IPS-20b (cell line): ENCODE measurements at regions not wholly inside any gene's neighbourhood (a gene's known extent, or its start where the extent isn't known, plus 50 kb on each side); places are given as distances from the start of the nearest gene placed in this dataset.

ENCODE experiments used
- H3K27ac ChIP-seq: one replicate; pipeline ENCODE4 v1.5.1; 2013; ENCODE audit warnings: low read length
- H3K27me3 ChIP-seq: 2 replicates; pipeline ENCODE4 v1.6.1; 2013; ENCODE audit warnings: mild to moderate bottlenecking, low read length, inconsistent platforms; ENCODE audit not compliant: insufficient read depth
- H3K36me3 ChIP-seq: 2 replicates; pipeline ENCODE4 v1.6.1; 2013; ENCODE audit warnings: low read depth, mild to moderate bottlenecking, inconsistent platforms, low read length, moderate library complexity; ENCODE audit not compliant: insufficient read depth
- H3K4me1 ChIP-seq: 2 replicates; pipeline ENCODE4 v1.6.1; 2013; ENCODE audit warnings: mild to moderate bottlenecking, control low read depth, inconsistent platforms, low read length, moderate library complexity; ENCODE audit not compliant: insufficient read depth
- H3K4me3 ChIP-seq: 2 replicates; pipeline ENCODE4 v1.5.1; 2013; ENCODE audit warnings: mild to moderate bottlenecking, low read length, inconsistent platforms
- H3K9ac ChIP-seq: 2 replicates; pipeline ENCODE4 v1.6.1; 2013; ENCODE audit warnings: low read depth, mild to moderate bottlenecking, inconsistent platforms, low read length, moderate library complexity
- H3K9me3 ChIP-seq: 2 replicates; pipeline ENCODE4 v1.6.1; 2013; ENCODE audit warnings: mild to moderate bottlenecking, low read depth, low read length, inconsistent platforms; ENCODE audit not compliant: insufficient read depth

GRCh38 chr2:13711154-13711553 is 921.4 kb upstream of the LRATD1 start:
- Histone ChIP-seq H3K9ac (no peak overlapping the region), H3K4me3 (no peak overlapping the region), H3K27ac (no peak overlapping the region), H3K9me3 (no peaks in the 10 kb centered on the region), H3K4me1 (no peaks in the 10 kb centered on the region), H3K36me3 (no peaks in the 10 kb centered on the region), H3K27me3 (no peaks in the 10 kb centered on the region)

DNA sequence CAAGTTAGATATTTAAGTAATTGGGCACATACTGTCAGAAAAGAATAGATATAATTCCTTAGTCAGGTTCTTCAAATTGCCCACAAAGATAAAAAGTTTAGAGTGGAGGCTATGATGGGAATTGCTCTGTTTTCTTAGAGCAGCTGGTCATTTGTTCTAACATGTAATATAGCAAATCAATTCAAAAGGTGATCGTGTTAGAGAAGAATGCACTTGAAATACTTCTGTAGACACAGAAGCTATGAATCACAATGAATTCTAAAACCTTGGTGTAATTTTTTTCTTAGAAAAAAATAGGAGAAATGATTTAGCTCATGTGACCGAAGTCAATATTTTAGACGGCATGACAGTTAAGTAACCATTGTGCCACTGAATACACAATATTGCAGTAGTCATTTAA is 918.1 kb upstream of the LRATD1 start:
- Histone ChIP-seq H3K36me3 (no peaks in the 10 kb centered on the region), H3K27ac (no peak overlapping the region), H3K4me1 (no peaks in the 10 kb centered on the region), H3K9ac (no peak overlapping the region), H3K9me3 (no peaks in the 10 kb centered on the region), H3K27me3 (no peaks in the 10 kb centered on the region), H3K4me3 (no peak overlapping the region)

- Histone ChIP-seq H3K36me3 (no peaks in the 10 kb centered on the region), H3K9ac (no peak overlapping the region), H3K4me1 (no peaks in the 10 kb centered on the region), H3K4me3 (no peak overlapping the region), H3K27ac (no peak overlapping the region), H3K9me3 (no peaks in the 10 kb centered on the region), H3K27me3 (no peaks in the 10 kb centered on the region)
Measured at GRCh38 chr2:13725945-13726344, 906.6 kb upstream of the LRATD1 start.

DNA sequence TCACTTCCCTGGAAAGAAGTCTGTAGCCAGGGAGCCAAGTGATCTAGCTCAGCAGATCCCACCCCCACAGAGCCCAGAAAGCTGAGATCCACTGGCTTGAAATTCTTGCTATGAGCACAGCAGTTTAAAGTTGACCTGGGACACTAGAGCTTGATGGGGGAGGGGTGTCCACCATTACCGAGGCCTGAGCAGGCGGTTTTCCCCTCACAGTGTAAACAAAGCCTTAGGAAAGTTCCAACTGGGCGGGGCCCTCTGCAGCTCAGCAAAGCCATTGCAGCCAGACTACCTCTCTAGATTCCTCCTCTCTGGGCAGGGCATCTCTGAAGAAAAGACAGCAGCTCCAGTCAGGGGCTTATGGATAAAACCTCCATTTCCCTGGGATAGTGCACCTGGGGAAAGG is 887.2 kb upstream of the LRATD1 start:
- no peaks in the 10 kb centered on the region for H3K36me3 ChIP-seq
- peaks cover 15% of the 10 kb centered on the region; the same call in 1 of the 2 replicates for H3K4me1 ChIP-seq
- no peak overlapping the region for H3K9ac ChIP-seq
- H3K27me3 ChIP-seq = no peaks in the 10 kb centered on the region
- peaks cover 19% of the 10 kb centered on the region for H3K9me3 ChIP-seq
- H3K4me3 ChIP-seq = no peak overlapping the region
- H3K27ac ChIP-seq = no peak overlapping the region

- Histone ChIP-seq H3K9me3 (peaks cover 10% of the 10 kb centered on the region), H3K4me3 (no peak overlapping the region), H3K27me3 (no peaks in the 10 kb centered on the region), H3K4me1 (no peaks in the 10 kb centered on the region), H3K27ac (no peak overlapping the region), H3K9ac (no peak overlapping the region), H3K36me3 (no peaks in the 10 kb centered on the region)
Measured at GRCh38 chr2:13751955-13752354, 880.6 kb upstream of the LRATD1 start.

DNA sequence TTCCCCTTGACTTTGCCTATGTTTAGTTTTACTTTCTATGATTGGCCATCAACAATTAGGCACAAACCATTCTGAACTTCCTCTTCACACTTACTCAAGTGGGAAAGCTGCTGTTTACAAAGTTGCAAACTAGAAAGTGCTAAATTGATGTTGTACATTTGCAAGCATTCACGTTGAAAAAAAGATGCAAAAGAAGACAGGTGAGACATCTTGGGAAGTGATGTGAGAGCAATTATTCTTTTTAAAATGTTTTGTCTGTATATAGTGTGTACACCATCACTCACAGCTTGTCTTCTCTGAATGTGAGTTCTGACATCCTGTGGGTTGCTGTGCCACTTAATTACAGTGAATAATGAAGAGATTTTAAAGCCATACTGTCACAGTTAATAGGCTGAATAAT is 874.1 kb upstream of the LRATD1 start:
- Histone ChIP-seq H3K36me3 (no peaks in the 10 kb centered on the region), H3K9ac (no peak overlapping the region), H3K9me3 (no peaks in the 10 kb centered on the region), H3K4me3 (no peak overlapping the region), H3K27me3 (no peaks in the 10 kb centered on the region), H3K27ac (no peak overlapping the region), H3K4me1 (no peaks in the 10 kb centered on the region)

DNA sequence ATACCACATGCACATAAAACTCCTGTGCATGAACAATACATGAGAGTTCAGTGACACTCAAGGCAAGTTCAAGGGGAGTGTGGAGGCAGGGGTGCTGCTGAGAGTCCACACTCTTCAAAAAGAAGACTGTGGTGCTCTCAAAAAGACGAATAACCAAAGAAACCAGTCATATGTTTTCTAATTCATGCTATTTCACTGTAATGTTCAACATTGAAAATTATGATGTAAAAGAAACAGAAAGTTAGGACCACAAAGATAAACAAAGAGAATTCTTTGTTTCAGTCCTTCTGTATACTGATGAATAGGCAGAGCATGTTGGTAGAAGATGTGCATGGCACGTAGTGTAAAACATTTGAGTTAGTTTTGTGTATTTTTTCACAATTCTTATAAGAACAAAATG is 864.2 kb upstream of the LRATD1 start:
- Histone ChIP-seq H3K9me3 (no peaks in the 10 kb centered on the region), H3K4me3 (no peak overlapping the region), H3K4me1 (no peaks in the 10 kb centered on the region), H3K27ac (no peak overlapping the region), H3K36me3 (no peaks in the 10 kb centered on the region), H3K27me3 (no peaks in the 10 kb centered on the region), H3K9ac (no peak overlapping the region)

DNA sequence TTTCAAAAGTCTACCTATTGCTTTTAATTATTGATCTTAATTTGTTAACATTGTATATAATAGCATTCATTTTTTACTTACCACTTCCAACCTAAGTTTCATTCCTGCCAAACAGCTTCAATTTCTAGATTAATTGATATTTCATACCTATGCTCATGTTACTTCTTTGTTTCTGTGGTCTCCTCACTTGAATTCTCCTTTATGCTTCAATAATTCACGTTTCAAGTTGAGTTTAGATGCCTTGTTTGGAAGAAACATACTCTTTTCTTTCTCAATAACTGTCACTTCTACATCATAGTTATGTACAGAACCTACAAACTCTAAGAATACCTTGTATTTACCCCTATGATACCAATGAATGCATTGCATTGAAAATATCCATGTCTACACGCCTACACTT is 862.2 kb upstream of the LRATD1 start:
- Histone ChIP-seq H3K9me3 (no peaks in the 10 kb centered on the region), H3K9ac (no peak overlapping the region), H3K4me1 (no peaks in the 10 kb centered on the region), H3K27ac (no peak overlapping the region), H3K4me3 (no peak overlapping the region), H3K36me3 (no peaks in the 10 kb centered on the region), H3K27me3 (no peaks in the 10 kb centered on the region)

DNA sequence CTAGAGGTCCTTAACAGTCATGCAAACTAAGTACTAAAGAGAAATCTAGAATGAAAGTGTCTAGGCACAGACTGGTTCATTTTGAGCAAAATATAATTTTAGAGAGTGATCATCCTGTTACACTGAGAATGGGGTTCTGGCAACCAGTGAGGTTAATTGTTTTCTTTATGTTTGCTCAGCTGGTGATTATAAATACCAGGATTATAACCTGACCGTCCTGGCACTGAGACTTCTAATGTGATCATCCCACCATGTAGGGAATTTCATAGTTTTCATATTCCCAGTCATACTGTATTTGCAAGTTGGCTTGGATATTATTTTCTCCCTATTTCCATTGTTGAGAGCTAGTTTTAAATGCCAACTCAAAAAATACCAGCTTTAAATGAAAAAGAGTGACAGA is 852.5 kb upstream of the LRATD1 start:
- Histone ChIP-seq H3K27me3 (no peaks in the 10 kb centered on the region), H3K36me3 (no peaks in the 10 kb centered on the region), H3K9me3 (no peaks in the 10 kb centered on the region), H3K4me3 (no peak overlapping the region), H3K9ac (no peak overlapping the region), H3K27ac (no peak overlapping the region), H3K4me1 (no peaks in the 10 kb centered on the region)

GRCh38 chr2:13791019-13791547 is 841.4 kb upstream of the LRATD1 start:
- Histone ChIP-seq H3K4me1 (no peaks in the 10 kb centered on the region), H3K9me3 (no peaks in the 10 kb centered on the region), H3K36me3 (no peaks in the 10 kb centered on the region), H3K27me3 (no peaks in the 10 kb centered on the region), H3K9ac (no peak overlapping the region), H3K4me3 (no peak overlapping the region), H3K27ac (no peak overlapping the region)

DNA sequence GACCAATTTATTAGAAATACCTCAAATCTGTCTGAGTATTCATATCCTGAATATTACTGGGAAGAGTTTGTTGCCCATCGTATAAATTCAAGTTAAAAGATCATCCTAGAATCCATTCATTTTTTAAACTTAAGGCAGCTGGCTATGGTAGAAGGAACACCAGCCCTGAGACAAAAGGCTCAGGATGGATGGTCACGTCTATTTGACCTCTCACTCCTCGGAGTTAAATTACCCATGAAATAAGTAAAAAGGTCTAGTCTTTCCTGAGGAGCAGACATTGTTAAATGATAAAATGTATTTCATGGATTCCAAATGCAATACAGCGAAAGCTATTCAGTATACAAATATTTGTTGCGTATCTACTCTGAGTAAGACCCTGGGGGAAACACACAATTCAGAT is 826.0 kb upstream of the LRATD1 start:
- Histone ChIP-seq H3K36me3 (no peaks in the 10 kb centered on the region), H3K27ac (no peak overlapping the region), H3K9ac (no peak overlapping the region), H3K9me3 (no peaks in the 10 kb centered on the region), H3K4me3 (no peak overlapping the region), H3K4me1 (no peaks in the 10 kb centered on the region), H3K27me3 (no peaks in the 10 kb centered on the region)

GRCh38 chr2:13813236-13813635 is 819.3 kb upstream of the LRATD1 start:
- no peaks in the 10 kb centered on the region for H3K36me3 ChIP-seq

GRCh38 chr2:13818002-13818401 is 814.5 kb upstream of the LRATD1 start:
- Histone ChIP-seq H3K9ac (no peak overlapping the region), H3K27me3 (peaks cover 73% of the 10 kb centered on the region), H3K4me3 (no peak overlapping the region), H3K9me3 (no peaks in the 10 kb centered on the region), H3K27ac (no peak overlapping the region), H3K4me1 (peaks cover 3% of the 10 kb centered on the region; the same call in 1 of the 2 replicates), H3K36me3 (no peaks in the 10 kb centered on the region)

More at GRCh38 chr2:13813236-13813635, 819.3 kb upstream of the LRATD1 start:
- Histone ChIP-seq H3K27ac (no peak overlapping the region), H3K4me3 (no peak overlapping the region), H3K9me3 (no peaks in the 10 kb centered on the region), H3K9ac (no peak overlapping the region), H3K4me1 (no peaks in the 10 kb centered on the region), H3K27me3 (peaks cover 35% of the 10 kb centered on the region)
